Thyroid gland (tissue), 4 donors: ENCODE measurements at regions not wholly inside any gene's neighbourhood (a gene's known extent, or its start where the extent isn't known, plus 50 kb on each side); places are given as distances from the start of the nearest gene placed in this dataset.

Experiments
- DNase-seq, 2 donors: peaks; one replicate each; pipeline ENCODE4 v3.0.0-alpha.2; 2019
- H3K27ac ChIP-seq, 3 donors: fragments of 200-600 bp; sonication (generic); 1 replicate in 2 of 3; 2 replicates in 1 of 3; pipeline ENCODE4 v1.5.1; 2016 to 2019; ENCODE audit warnings: mild to moderate bottlenecking in 1 of 3, moderate library complexity in 1 of 3
- H3K27me3 ChIP-seq: fragments of 200-600 bp; sonication (generic); one replicate; pipeline ENCODE4 v1.5.1; 2019
- H3K36me3 ChIP-seq, 2 donors: fragments of 200-600 bp; sonication (generic); one replicate each; pipeline ENCODE4 v1.5.1; 2016 to 2019
- H3K4me1 ChIP-seq, 2 donors: fragments of 200-600 bp; sonication (generic); one replicate each; pipeline ENCODE4 v1.5.1; 2017 to 2019
- H3K4me3 ChIP-seq, 3 donors: fragments of 200-600 bp; sonication (generic); replicated peaks in 1 of 3; 1 replicate in 2 of 3; 2 replicates in 1 of 3; pipeline ENCODE4 v1.5.1; 2016; ENCODE audit warnings: mild to moderate bottlenecking in 1 of 3
- H3K9me3 ChIP-seq: fragments of 200-600 bp; sonication (generic); one replicate; pipeline ENCODE4 v1.5.1; 2017
- CTCF ChIP-seq, 6 experiments: fragments of 200-600 bp in 3 of 6; fragments of 450-650 bp in 3 of 6; sonication (generic) in 3 of 6; IDR thresholded peaks; one replicate each; pipeline ENCODE4 v1.5.1; 2016 to 2019; ENCODE audit warnings: antibody characterized with exemption in 6 of 6, mild to moderate bottlenecking in 2 of 6, inconsistent platforms in 1 of 6, moderate library complexity in 1 of 6
- POLR2A ChIP-seq, 2 donors: fragments of 450-650 bp; IDR thresholded peaks; one replicate each; pipeline ENCODE4 v1.6.1; 2017; ENCODE audit warnings: antibody characterized with exemption in 2 of 2, mild to moderate bottlenecking in 2 of 2, moderate library complexity in 1 of 2
- WGBS, 2 donors: methylation state at CpG; one replicate each; pipeline ENCODE4 v1.1.5; 2017; 5-methylcytosine and 5-hydroxymethylcytosine counted together
- intact Hi-C: fragments of 100-400 bp; cut with DNase I; formaldehyde crosslinking; loops from one replicate; pipeline ENCODE4 v1.15.1; 2023

GRCh38 chr1:88274431-88274830 lies 409.6 kb upstream of the PKN2 start:
- intact Hi-C loops = no loop called here
- Histone ChIP-seq H3K27ac (no peak overlapping the region), H3K4me3 (no peak overlapping the region), H3K27me3 (no peaks in the 10 kb centered on the region), H3K36me3 (no peaks in the 10 kb centered on the region), H3K4me1 (no peaks in the 10 kb centered on the region), H3K9me3 (no peaks in the 10 kb centered on the region)
- TF ChIP-seq POLR2A (IDR thresholded peaks at IDR 0.05) = no peak
- TF ChIP-seq CTCF (IDR thresholded peaks at IDR 0.05) = no peak
- DNase-seq = no peak
- 88 to 94% methylated on average over 1 of the region's 1 CpG for WGBS, 2 donors

- H3K27ac ChIP-seq = no peak overlapping the region
- no peak for DNase-seq
- no peak overlapping the region for H3K4me3 ChIP-seq
- no peaks in the 10 kb centered on the region for H3K4me1 ChIP-seq
- no peaks in the 10 kb centered on the region for H3K36me3 ChIP-seq
- no peak for TF ChIP-seq CTCF (IDR thresholded peaks at IDR 0.05)
- TF ChIP-seq POLR2A (IDR thresholded peaks at IDR 0.05) = no peak
- no peaks in the 10 kb centered on the region for H3K27me3 ChIP-seq
- intact Hi-C loops = no loop called here
- WGBS, 2 donors = 89 to 92% methylated on average over 3 of the region's 3 CpGs
- no peaks in the 10 kb centered on the region for H3K9me3 ChIP-seq
Measured at GRCh38 chr1:88275259-88275862, 408.7 kb upstream of the PKN2 start.

- Histone ChIP-seq H3K4me3 (no peak overlapping the region), H3K9me3 (no peaks in the 10 kb centered on the region), H3K27ac (no peak overlapping the region), H3K4me1 (no peaks in the 10 kb centered on the region), H3K27me3 (no peaks in the 10 kb centered on the region), H3K36me3 (no peaks in the 10 kb centered on the region)
- WGBS, 2 donors = 70 to 72% methylated on average over 4 of the region's 4 CpGs
- DNase-seq = no peak
- intact Hi-C loops = no loop called here
- TF ChIP-seq POLR2A (IDR thresholded peaks at IDR 0.05) = no peak
- TF ChIP-seq CTCF (IDR thresholded peaks at IDR 0.05) = no peak
Measured at GRCh38 chr1:88276163-88276562, 407.9 kb upstream of the PKN2 start.

GRCh38 chr1:88284066-88284465 lies 400.0 kb upstream of the PKN2 start:
- Histone ChIP-seq H3K4me3 (no peak overlapping the region), H3K4me1 (no peaks in the 10 kb centered on the region), H3K27ac (no peak overlapping the region), H3K27me3 (no peaks in the 10 kb centered on the region), H3K9me3 (no peaks in the 10 kb centered on the region), H3K36me3 (no peaks in the 10 kb centered on the region)
- 78 to 91% methylated on average over 2 of the region's 2 CpGs for WGBS, 2 donors
- TF ChIP-seq POLR2A (IDR thresholded peaks at IDR 0.05) (no peak), CTCF (IDR thresholded peaks at IDR 0.05) (no peak)
- no peak for DNase-seq
- intact Hi-C loops = no loop called here

- TF ChIP-seq POLR2A (IDR thresholded peaks at IDR 0.05) (no peak), CTCF (IDR thresholded peaks at IDR 0.05) (no peak)
- H3K4me1 ChIP-seq = no peaks in the 10 kb centered on the region
- 91 to 92% methylated on average over 4 of the region's 4 CpGs for WGBS, 2 donors
- no peaks in the 10 kb centered on the region for H3K36me3 ChIP-seq
- no peak overlapping the region for H3K4me3 ChIP-seq
- no peaks in the 10 kb centered on the region for H3K9me3 ChIP-seq
- intact Hi-C loops = no loop called here
- no peak overlapping the region for H3K27ac ChIP-seq
- no peaks in the 10 kb centered on the region for H3K27me3 ChIP-seq
- DNase-seq = no peak
Measured at GRCh38 chr1:88284666-88285366, 399.3 kb upstream of the PKN2 start.
